Suprapubic skin (tissue), 3 donors: ENCODE measurements at regions not wholly inside any gene's neighbourhood (a gene's known extent, or its start where the extent isn't known, plus 50 kb on each side); places are given as distances from the start of the nearest gene placed in this dataset.

Source experiments
- POLR2A ChIP-seq, 2 donors: fragments of 450-650 bp; IDR thresholded peaks; one replicate each; pipeline ENCODE4 v1.6.1; 2017; ENCODE audit warnings: antibody characterized with exemption in 2 of 2, mild to moderate bottlenecking in 2 of 2, moderate library complexity in 2 of 2
- TF ChIP-seq, protein P1 (sequence below), 2 donors: fragments of 200-600 bp in 1 of 2; fragments of 450-650 bp in 1 of 2; sonication (generic) in 1 of 2; IDR thresholded peaks; one replicate each; pipeline ENCODE4 v1.5.1; 2016 to 2019; ENCODE audit warnings: antibody characterized with exemption in 2 of 2, mild to moderate bottlenecking in 1 of 2, moderate library complexity in 1 of 2

- TF ChIP-seq, protein P1, sequence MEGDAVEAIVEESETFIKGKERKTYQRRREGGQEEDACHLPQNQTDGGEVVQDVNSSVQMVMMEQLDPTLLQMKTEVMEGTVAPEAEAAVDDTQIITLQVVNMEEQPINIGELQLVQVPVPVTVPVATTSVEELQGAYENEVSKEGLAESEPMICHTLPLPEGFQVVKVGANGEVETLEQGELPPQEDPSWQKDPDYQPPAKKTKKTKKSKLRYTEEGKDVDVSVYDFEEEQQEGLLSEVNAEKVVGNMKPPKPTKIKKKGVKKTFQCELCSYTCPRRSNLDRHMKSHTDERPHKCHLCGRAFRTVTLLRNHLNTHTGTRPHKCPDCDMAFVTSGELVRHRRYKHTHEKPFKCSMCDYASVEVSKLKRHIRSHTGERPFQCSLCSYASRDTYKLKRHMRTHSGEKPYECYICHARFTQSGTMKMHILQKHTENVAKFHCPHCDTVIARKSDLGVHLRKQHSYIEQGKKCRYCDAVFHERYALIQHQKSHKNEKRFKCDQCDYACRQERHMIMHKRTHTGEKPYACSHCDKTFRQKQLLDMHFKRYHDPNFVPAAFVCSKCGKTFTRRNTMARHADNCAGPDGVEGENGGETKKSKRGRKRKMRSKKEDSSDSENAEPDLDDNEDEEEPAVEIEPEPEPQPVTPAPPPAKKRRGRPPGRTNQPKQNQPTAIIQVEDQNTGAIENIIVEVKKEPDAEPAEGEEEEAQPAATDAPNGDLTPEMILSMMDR (IDR thresholded peaks at IDR 0.05): no peak
- TF ChIP-seq POLR2A (IDR thresholded peaks at IDR 0.05): no peak
Measured at GRCh38 chr3:99128725-99129505, 227.4 kb upstream of the DCBLD2 start.
